GM23248 (cell line): ENCODE measurements at regions not wholly inside any gene's neighbourhood (a gene's known extent, or its start where the extent isn't known, plus 50 kb on each side); places are given as distances from the start of the nearest gene placed in this dataset.

ENCODE experiments used
- EZH2 ChIP-seq: fragments of 200-600 bp; sonication (generic); IDR thresholded peaks from 2 replicates; pipeline ENCODE4 v1.6.1; 2018; ENCODE audit warnings: antibody characterized with exemption, mild to moderate bottlenecking; ENCODE audit not compliant: insufficient read depth, poor library complexity, severe bottlenecking
- EZH2phosphoT487 ChIP-seq: fragments of 200-600 bp; sonication (generic); IDR thresholded peaks from 2 replicates; pipeline ENCODE4 v1.6.1; 2018; ENCODE audit warnings: antibody characterized with exemption, moderate library complexity, mild to moderate bottlenecking, low read depth; ENCODE audit not compliant: insufficient read depth

DNA sequence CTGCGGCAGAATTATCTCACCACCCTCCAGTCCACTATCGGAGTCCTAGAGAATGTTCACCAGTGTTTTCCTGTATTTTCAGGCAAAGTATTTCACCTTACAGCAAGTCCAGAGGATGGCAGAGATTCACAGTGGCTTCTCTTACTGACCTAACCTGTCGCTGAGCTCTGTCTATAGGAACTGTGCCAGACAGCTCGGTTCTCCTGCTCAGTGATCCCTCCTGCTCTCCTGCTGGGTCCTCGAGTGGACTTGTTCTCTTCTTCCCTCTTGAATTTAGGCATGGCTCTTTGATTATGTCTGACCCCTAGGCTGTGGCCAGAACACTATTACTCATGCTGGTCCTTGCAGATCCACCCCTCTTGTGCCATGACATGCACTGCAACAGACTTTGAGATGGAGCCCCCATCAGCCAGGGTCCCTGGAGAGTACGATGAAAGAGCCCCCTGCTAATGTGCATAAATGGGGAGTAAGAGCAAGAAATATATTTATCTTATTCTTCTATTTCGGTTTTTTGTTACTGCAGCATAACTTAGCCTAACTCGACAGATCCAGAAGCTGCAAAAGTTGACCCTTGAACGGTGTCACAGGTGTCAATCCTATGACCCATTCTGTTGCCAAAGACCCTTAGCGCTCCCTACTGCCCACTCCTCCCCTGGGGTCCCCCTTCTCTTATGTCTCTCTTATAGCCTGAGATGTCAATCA, 439.4 kb downstream of the ZNF536 start:
- TF ChIP-seq EZH2 (no peak), EZH2phosphoT487 (no peak)
